ENCODE measurements at regions not wholly inside any gene's neighbourhood (a gene's known extent, or its start where the extent isn't known, plus 50 kb on each side); places are given as distances from the start of the nearest gene placed in this dataset.
"Not testable (repeated sequence)": the region's sequence is repeated elsewhere in the genome, so short reads cannot be mapped to it uniquely, and the experiment has no call there.

DNA sequence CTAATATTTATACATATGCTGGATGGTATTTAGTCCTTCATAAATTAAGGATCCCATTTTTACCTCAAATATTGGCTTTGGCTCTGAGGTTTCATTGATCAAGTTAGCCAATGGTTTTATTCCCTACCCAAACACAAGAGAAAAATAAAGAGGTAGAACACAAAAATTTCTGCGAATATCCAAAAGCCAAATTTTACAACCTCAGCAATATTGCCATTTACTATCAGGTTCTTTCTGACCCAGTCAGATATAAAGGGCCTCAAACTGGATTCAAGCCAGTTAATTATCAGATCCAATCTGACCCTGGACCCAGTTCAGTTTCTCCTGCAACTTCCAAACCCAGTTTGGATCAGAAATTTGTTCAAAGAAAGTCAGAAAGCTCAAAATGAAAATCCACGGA is 998.1 kb downstream of the SI start:
- no peak for DNase-seq

DNA sequence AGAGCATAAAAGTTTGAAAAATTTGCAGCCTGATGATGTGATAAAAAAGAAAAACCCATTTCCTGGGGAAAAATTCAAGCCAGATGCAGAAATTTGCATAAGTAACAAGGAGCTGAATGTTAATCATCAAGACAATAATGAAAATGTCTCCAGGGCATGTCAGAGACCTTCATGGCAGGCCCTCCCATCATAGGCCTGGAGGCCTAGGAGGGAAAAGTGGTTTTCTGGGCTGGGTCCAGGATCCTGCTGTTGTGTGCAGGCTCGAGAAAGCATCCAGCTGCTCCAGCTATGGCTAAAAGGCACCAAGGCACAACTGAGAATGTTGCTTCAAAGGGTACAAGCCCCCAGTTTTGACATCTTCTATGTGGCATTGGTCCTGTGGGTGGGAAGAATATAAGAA is 1014.0 kb downstream of the SI start:
- no peak for DNase-seq

DNA sequence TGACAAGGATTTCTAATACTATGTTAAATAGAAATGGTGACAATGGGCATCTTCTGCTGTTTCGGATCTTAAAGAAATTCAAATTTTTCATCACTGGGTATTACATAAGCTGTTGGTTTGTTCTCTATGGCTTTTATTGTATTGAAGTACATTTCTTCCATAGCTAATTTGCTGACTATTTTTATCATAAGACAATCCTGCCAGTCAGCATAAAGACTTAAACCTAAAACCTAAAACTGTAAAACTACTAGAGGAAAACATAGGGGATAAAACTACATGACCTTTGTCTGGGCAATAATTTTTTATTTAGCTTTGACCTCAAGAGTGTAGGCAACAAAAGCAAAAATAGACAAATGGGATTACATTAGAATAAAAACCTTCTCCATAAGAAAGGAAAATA is 1017.4 kb downstream of the SI start:
- no peak for DNase-seq

DNA sequence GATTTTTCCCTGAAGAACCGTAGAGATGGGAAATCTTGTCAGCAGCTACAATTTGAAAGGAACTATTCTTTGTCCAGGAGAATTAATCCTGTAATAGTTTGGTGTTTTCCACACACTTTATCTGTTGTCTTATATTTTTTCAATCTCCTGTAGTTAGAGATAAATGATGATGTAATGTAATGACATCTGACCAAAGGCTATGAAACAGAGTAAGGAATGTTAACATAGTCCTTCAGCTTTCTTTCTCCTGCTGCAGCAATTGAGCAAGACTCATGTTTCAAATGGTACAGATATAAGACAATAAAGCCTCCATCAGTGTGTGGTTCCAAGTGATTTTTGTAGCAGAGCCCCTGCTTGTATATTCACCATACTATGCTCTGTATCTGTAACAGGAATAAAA is 1028.4 kb downstream of the SI start:
- no peak for DNase-seq

DNA sequence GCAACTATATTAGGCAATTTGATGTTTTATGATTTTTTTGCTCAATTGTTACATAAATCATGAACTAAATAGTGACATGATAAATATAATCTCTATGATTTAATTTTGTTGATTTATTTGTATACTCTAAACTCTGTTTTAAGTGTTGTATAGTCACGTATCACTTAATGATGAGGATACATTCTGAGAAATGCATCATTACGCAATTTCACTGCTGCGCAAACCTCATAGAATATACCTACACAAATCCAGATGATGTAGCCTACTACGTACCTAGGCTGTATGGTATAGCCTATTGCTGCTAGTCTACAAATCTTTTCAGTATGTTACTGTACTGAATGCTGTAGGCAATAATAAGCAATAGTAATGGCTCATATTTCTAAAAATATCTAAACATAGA is 1029.8 kb downstream of the SI start:
- DNase-seq, result no peak

DNA sequence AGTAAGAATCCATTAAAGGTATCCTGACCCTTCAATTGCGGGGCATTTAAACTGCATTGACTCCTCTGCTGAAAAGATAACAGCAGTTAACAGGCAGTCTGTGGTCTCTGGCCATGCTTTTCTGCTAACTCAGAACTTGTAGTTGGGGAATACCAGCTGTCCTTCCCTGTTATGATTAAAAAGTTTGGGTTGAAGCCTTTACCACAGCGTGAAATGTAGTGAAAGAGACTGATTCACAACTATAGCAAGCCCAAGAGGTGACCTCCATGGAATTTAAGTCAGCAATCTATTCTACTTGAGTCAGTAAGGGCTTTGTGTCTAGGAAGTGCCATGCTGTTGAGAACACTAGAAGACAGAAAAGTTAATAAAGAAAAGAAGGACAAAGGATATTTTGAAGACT is 1037.3 kb downstream of the SI start:
- no peak for DNase-seq

DNA sequence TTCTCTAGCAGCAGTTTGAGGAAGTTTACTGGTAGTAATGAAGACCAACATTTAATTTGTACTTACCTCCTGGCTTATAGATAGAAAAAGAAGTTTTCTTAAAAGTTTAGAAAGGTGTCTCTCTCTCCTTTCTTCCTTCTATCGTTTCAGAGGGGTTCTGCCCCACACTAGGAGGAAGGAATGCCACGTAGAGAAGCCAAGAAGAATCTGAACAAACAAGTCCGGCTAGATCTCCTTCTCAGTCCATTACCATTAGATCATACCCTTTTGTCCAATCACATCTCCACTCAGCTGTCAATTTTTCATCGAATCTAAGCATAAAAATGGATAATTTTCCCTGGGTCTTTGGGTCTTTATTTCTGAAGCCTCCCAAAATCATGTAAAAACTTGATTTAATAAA is 1048.1 kb downstream of the SI start:
- no peak for DNase-seq

DNA sequence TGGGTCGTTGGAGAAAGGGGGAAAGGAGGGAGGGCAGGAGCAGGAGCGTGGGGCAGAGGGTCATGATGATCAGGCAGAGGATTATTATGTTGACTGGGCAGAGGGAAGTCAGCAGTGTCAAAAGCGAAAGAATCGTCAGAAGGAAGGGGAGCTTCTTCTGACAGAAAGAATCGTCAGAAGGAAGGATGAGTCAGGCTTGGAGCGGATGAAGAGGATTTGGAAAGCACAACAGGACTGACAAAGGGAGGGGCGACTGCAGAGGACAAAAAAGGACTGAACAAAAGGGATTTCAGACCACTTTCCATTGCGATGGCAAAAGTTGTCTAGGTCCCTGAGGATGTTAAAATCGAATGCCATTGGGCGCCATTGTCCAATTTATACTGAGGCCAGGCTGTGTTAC is 1053.5 kb downstream of the SI start:
- no peak for DNase-seq

DNA sequence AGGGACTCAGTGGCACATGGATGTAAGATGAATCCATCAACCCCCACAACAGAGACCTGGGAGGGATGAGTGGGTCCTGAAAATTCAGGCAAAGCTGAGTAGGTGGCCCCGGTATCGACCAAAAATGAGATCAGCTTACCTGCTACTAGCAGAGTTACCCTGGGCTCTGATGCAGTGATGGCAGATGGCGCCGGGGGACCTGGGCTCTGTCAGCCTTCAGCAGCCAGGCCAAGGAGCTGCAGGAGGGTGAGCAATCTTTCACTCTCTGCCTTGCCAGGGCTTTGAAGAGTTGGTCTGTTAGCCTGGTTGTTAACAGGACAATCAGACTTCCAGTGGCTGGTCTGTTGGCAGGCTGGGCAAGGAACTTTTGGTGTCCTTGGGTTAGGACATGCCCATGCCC is 1054.8 kb downstream of the SI start:
- no peak for DNase-seq

DNA sequence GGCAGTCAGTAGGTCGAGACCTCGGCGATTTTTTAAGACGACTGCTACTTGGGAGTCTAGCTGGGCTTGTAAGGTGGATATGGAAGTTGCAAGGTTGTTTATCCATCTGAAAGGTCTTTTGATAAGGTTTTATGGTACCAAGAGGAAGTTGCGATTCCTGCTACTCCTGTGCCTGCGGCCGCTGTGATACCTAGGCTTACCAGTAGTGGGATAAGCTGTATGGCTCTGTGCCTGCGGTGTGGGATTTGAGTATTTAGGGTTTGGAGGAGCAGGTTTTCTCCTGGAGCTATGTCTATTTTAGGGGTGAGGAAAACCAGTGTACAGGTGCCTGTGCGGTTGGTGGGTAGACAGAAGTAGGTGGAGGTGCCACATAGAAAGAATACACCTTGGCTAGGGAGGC is 1059.8 kb downstream of the SI start:
- DNase-seq, result no peak

DNA sequence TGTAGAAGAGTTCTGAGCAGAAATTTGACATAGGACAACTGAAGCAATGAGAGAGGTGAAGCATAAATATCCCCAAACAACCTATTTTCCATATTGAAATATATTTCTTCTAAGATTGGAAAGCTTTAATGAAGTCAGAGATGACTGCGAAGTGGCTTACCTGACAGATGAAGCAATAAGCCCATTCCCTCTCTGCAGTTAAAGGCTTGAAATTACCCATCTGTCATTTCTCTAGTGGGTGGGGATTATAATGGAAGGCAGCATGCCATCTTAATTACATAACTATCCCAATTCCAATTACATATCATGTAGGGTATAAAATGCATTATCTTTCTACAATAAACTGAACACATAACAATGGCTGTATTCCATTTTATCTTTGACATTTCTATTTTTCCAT is 1070.5 kb downstream of the SI start:
- no peak for DNase-seq

DNA sequence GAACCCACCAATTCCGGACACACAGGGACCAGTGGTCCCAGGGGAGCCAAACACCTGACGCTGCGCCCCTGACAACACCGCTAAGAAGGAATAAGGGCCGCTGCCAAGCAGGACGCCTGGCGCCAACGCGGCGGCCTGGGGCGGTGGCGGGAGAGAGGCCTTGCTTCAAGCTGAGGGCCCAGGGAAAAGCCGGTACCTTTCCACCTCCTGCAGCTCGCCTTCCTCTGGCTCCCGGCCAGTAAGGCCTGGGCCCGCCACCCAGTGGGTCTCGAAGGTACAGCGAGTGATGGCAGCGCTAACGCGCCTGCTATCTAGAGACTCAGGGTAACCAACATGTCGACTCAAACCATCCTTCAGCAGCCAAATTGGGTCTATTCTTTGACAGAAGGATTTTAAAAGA is 1074.1 kb downstream of the SI start:
- no peak for DNase-seq

DNA sequence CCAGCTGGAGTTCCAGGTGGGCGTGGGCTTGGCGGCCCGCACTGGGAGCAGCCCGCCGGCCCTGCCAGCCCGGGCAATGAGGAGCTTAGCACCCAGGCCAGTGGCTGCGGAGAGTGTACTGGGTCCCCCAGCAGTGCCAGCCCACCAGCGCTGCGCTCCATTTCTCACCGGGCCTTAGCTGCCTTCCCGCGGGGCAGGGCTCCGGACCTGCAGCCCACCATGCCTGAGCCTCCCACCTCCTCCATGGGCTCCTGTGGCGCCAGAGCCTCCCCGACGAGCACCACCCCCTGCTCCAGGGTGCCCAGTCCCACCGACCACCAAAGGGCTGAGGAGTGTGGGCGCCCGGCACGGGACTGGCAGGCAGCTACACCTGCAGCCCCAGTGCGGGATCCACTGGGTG is 1075.3 kb downstream of the SI start:
- not testable (repeated sequence) for DNase-seq

DNA sequence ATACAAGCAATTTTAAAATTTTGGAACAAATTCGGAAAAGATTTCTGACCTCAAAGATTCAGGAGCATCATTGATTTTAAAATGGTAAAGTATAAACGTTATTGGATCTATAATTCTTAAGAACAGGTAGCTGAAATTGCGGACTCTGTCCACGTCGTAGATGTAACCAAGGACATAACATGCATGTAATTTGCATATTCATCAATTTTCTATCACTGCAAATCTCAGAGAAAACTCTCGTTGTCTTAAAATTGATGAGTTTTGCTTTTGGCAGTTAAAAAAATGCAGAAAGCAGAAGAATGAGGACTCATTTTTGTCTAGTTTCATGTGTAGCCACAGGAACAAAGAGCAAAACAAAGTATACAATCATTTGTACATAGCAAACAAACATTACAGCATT is 1094.4 kb downstream of the SI start:
- no peak for DNase-seq

DNA sequence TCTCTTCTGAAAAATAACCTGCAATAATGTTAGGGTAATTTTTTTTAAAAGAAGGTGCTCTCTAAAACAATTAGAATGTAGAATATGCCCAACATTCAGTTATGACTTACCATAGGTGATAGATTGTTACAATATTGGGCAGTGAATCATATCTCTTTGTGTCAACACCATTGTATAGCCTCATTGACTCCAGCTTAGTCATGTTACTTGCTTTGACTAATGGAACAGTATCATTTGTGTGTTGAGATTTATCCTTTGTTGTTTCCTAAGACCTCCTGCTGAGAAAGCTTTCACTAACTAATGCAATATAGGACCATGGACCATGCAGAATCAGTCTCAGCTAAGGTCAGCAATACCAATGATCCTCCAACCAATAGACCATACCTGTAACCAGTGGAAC is 1106.4 kb downstream of the SI start:
- no peak for DNase-seq

DNA sequence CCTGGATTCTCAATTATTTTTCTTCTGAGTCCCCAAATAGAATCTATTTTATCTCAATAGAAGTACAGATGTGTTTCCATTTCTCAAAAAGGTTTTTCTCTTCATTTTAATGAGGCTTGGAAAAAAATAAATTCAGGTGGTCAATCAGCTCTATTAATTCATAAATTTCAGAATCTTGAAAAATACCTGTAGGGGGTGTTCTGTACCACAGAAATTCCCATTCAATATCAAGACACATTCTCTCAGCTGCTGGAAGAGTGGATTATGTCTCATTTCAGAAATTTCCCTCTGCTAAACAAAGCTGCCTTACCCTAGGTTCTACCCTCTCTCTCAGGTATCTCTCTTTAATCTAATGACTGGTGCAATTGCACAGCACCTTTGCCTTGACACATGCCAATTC is 1121.2 kb downstream of the SI start:
- DNase-seq, result no peak

DNA sequence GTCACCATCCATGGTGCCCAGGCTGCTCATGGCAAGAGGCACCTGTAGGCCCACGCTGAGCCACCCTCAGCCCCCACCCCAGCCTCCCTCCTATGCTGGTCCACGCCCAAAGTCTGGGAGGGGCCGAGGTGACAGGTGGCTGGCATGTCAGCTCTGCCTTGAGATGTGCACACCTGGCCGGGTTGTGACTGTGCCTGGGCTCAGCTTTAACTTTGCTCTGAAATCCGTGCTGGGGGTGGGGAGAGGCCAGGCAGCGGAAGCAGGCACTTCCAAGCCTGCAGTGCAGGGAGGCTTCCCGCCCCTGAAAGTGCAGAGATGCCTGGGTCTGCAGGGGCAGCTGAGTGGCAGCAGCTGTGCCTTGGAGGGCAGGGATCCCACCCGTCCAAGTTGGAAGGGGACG is 1124.8 kb downstream of the SI start:
- no peak for DNase-seq

DNA sequence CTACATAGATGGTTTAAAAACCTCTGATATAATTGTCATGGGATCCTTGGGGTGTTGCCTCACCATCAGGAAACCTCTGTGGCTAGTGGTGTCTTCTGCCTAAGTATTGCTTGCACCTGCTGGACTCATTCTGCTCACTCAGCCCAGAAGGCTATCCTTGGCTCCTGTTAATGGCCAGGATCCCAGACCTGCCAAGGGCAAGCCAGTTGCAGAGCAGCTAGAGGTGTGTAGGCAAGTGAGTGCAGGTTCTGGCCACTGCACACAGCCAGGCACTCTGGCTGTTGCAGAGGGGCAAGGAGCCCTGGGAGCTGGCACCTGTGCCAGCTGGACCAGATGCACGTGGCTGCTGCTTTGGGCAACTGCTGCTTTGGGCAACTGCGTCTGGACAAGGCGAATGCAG is 1125.8 kb downstream of the SI start:
- DNase-seq, result no peak

DNA sequence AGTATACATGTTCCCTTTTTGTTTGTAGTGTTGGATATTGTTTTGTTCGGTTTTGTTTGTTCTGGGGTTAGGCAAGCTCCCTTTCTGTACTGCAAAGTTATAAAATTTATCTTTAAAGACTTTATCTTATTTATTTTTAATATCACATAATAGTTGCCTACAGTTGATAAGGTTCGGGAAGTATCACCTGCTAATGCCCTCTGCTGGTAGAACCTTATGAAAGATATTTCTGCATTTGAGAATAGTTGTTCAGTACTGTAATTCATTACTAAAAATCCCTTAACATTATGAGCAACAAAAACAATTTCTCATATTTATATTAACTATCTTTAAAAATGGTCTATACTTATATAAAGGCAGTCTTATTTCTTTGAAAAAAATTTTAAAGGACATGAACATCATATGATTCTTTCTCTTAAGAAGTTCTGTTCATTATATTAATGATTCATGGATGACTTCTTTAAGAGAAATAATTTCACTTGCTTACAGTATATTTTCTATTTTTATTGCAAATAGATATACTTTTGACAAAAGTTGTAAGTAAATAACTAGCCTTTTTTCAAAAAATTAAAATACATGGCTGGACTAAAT is 1126.8 kb downstream of the SI start:
- DNase-seq, result no peak

DNA sequence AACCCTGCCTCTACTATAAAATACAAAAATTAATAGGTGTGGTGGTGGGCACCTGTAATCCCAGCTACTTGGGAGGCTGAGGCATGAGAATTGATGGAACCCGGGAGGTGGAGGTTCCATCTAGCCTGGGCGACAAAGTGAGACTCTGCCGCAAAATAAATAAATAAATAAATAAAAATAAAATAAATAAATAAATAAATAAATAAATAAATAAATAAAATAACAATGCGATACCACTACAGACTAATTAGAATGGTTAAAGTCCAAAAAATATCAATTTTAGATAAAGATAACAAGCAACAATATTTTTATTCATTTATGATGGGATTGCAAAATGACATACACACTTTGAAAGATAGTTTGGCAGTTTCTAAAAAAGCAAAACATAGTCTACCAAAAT is 1131.5 kb downstream of the SI start:
- DNase-seq, result no peak

DNA sequence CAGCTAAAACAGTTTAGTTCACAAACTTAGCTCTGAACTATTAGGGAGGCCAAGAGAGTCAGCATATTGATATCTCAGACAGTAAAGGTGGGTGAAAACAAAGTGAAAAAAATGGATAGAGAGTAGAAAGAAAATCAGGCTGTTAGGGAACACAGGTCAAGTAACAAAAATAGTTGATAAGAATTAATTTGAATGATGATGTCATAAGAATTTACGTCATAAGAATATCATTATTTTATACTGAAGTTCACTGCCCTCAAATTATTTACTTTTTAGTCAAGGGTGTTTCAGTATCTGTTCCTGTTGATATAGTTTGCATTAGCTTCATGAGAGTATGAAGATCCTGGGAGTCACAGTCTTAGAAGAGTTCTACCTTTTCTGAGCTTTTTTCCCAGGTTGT is 1134.6 kb downstream of the SI start:
- no peak for DNase-seq

DNA sequence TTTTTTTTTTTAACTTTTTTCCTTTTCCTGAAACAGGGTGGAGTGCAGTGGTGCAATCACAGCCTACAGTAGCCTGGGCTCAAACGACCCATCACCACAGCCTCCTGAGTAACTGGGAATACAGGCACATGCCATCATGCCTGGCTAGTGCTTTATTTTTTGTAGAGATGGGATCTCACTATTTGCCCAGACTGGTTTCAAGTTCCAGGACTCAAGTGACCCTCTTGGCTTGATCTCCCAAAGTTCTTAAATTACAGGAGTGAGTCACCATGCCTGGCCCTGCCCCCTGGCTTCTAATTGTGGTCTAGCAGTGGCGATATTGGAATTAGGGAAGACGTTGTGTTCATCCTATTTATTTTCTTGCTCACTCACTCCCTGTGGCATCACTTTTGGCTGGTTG is 1138.4 kb downstream of the SI start:
- DNase-seq, result no peak

DNA sequence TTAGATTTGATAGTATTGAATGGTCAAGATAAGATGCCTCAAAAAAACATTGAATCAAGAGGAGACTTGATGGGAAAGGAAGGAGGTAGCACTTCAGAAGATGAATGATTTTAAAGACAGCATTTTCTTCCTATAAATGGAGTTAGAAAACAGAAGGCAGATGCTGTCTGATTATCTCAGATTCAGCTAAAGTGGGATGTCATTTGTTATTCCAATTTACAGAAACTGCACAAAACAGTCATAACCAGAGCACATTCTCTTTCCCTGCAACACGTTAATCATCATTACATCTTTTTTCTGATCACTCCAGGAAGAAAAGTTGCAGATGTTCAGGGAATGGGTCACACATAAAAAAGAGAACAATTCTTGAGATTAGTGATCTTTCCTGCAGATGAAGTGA is 1141.8 kb downstream of the SI start:
- no peak for DNase-seq

DNA sequence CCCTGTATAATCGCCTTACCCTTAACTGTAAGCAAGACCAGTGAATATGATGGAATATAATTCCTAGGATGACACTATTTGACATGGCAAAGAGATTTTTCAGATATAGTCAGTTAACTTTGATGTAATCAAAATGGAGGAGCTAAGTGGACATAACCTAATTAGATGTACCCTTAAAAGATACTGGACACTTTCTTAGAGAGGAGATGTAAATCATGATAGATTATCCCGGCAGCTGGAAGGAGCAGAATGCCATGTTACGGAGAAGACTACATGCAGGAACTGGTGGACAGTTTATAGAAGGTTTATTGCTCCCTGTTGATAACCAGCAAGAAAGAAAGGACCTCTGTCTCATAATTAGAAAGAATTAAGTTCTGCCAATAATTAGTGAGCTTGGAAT is 1142.9 kb downstream of the SI start:
- DNase-seq, result no peak

DNA sequence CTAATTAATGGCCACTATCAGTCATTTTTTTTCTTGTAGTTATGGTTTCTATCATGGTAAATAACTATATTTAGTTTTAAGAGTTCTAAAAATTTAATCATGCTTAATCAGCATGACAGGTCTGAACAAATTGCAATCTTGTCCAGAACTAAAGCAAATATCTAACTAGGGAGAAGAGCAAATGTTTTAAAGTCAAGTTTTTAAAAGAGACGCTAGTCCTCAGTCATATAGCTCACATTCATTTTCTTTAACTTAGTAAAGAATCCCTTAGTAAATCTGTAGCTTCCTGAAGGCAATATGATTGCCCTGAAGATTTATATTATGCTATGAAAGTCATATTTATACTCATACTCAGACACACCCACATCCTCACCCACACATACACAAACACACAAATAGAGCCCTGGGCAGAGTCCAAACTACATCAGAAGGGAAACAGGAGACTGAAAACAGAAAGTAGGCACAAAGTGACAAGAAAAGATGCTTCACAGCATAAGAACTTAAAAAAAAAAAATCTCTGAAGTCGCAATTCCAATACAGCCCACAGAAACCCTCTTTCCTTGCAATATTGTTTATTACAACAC is 1149.1 kb downstream of the SI start:
- no peak for DNase-seq

DNA sequence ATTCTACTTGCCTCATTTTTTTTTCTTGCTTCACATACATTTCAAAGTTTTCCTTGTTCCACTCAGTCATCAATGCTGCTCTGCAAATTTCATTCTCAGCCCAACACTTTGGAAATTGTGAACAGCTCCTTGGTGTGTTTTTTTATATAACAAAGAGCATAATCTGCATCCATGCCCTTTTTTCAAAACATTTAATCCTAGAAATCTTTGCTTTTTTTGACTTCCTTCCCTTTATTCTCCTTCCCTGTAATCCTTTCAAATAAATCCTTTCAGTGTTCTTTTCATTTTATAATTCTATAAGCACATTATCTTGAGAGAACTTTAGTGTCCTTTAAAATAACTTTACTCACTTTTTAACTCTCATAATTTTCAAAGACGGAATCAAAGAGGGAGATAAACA is 1150.8 kb downstream of the SI start:
- DNase-seq, result no peak

Data from NCI-H2107 (cell line).